ENCODE measurements at regions not wholly inside any gene's neighbourhood (a gene's known extent, or its start where the extent isn't known, plus 50 kb on each side); places are given as distances from the start of the nearest gene placed in this dataset.

GRCh38 chr2:128371248-128371630 is 52.6 kb upstream of the HS6ST1 start:
- Histone ChIP-seq H3K27ac (no peak overlapping the region), H3K4me1 (replicated peaks) (peaks cover 9% of the 10 kb centered on the region), H3K27me3 (replicated peaks; ENCODE audit: insufficient read depth) (no peaks in the 10 kb centered on the region), H3K4me3 (no peak overlapping the region), H3K36me3 (no peaks in the 10 kb centered on the region), H3K9me3 (no peaks in the 10 kb centered on the region)
- intact Hi-C loops (cut with DNase I): no loop called here
- TF ChIP-seq CTCF (IDR thresholded peaks at IDR 0.05) (no peak), POLR2A (IDR thresholded peaks at IDR 0.05) (no peak), POLR2AphosphoS5 (IDR thresholded peaks at IDR 0.05) (no peak)
- DNase-seq (ENCODE audit: low spot score): no peak
- 61% methylated on average over 8 of the region's 8 CpGs for WGBS

- H3K4me3 ChIP-seq: no peak overlapping the region
- DNase-seq (ENCODE audit: low spot score): no peak
- H3K4me1 ChIP-seq (replicated peaks): peaks cover 10% of the 10 kb centered on the region
- no peaks in the 10 kb centered on the region for H3K27me3 ChIP-seq (replicated peaks; ENCODE audit: insufficient read depth)
- intact Hi-C loops (cut with DNase I): no loop called here
- H3K36me3 ChIP-seq: no peaks in the 10 kb centered on the region
- 82% methylated on average over 11 of the region's 11 CpGs for WGBS
- no peak overlapping the region for H3K27ac ChIP-seq
- TF ChIP-seq CTCF (IDR thresholded peaks at IDR 0.05): no peak
- no peak for TF ChIP-seq POLR2A (IDR thresholded peaks at IDR 0.05)
- TF ChIP-seq POLR2AphosphoS5 (IDR thresholded peaks at IDR 0.05): no peak
- H3K9me3 ChIP-seq: no peaks in the 10 kb centered on the region
Measured at GRCh38 chr2:128371648-128372345, 53.1 kb upstream of the HS6ST1 start.

GRCh38 chr2:128372621-128373341 is 54.1 kb upstream of the HS6ST1 start:
- no peak overlapping the region for H3K27ac ChIP-seq
- DNase-seq (ENCODE audit: low spot score): no peak
- H3K4me3 ChIP-seq: no peak overlapping the region
- 91% methylated on average over 24 of the region's 24 CpGs for WGBS
- H3K27me3 ChIP-seq (replicated peaks; ENCODE audit: insufficient read depth): no peaks in the 10 kb centered on the region
- intact Hi-C loops (cut with DNase I): no loop called here
- H3K4me1 ChIP-seq (replicated peaks): peaks cover 10% of the 10 kb centered on the region
- no peaks in the 10 kb centered on the region for H3K36me3 ChIP-seq
- no peaks in the 10 kb centered on the region for H3K9me3 ChIP-seq
- TF ChIP-seq POLR2AphosphoS5 (IDR thresholded peaks at IDR 0.05): no peak
- TF ChIP-seq POLR2A (IDR thresholded peaks at IDR 0.05): no peak
- no peak for TF ChIP-seq CTCF (IDR thresholded peaks at IDR 0.05)

GRCh38 chr2:128373451-128374000 is 54.9 kb upstream of the HS6ST1 start:
- H3K4me1 ChIP-seq (replicated peaks): peaks cover 13% of the 10 kb centered on the region
- peak overlapping the region; percentile 28 to 45 for H3K27ac ChIP-seq

GRCh38 chr2:128374001-128374710 is 55.5 kb upstream of the HS6ST1 start:
- intact Hi-C loops (cut with DNase I): no loop called here

More at GRCh38 chr2:128373451-128374000, 54.9 kb upstream of the HS6ST1 start:
- no peaks in the 10 kb centered on the region for H3K9me3 ChIP-seq
- no peak overlapping the region for H3K4me3 ChIP-seq
- DNase-seq (ENCODE audit: low spot score): no peak
- intact Hi-C loops (cut with DNase I): no loop called here
- no peak for TF ChIP-seq POLR2AphosphoS5 (IDR thresholded peaks at IDR 0.05)
- no peaks in the 10 kb centered on the region for H3K27me3 ChIP-seq (replicated peaks; ENCODE audit: insufficient read depth)
- no peaks in the 10 kb centered on the region for H3K36me3 ChIP-seq
- WGBS: 65% methylated on average over 10 of the region's 10 CpGs

More at GRCh38 chr2:128374001-128374710, 55.5 kb upstream of the HS6ST1 start:
- peak; percentile 71 for DNase-seq (ENCODE audit: low spot score)
- no peaks in the 10 kb centered on the region for H3K9me3 ChIP-seq
- H3K4me3 ChIP-seq: no peak overlapping the region
- H3K27me3 ChIP-seq (replicated peaks; ENCODE audit: insufficient read depth): no peaks in the 10 kb centered on the region
- H3K4me1 ChIP-seq (replicated peaks): peaks cover 16% of the 10 kb centered on the region
- no peak for TF ChIP-seq CTCF (IDR thresholded peaks at IDR 0.05)
- TF ChIP-seq POLR2AphosphoS5 (IDR thresholded peaks at IDR 0.05): peak; percentile 42
- peak; percentile 13 for TF ChIP-seq POLR2A (IDR thresholded peaks at IDR 0.05)
- no peaks in the 10 kb centered on the region for H3K36me3 ChIP-seq
- 62% methylated on average over 15 of the region's 15 CpGs for WGBS
- H3K27ac ChIP-seq: peak overlapping the region; percentile 45 to 70

All from prostate gland (tissue), 2 donors.